Right ventricle myocardium inferior (tissue), 1 donor: ENCODE measurements at regions not wholly inside any gene's neighbourhood (a gene's known extent, or its start where the extent isn't known, plus 50 kb on each side); places are given as distances from the start of the nearest gene placed in this dataset.

Source experiments
- ATAC-seq: fragments of 200-7000 bp; cut with Tn5 transposase; one replicate; pipeline ENCODE4 v1.9.1; 2020; ENCODE audit warnings: mild to moderate bottlenecking, moderate library complexity
- DNase-seq: peaks from one replicate; pipeline ENCODE4 v3.0.0; 2021; ENCODE audit errors: missing footprints
- intact Hi-C: fragments of 100-400 bp; cut with DNase I; formaldehyde crosslinking; loops from one replicate; pipeline ENCODE4 v1.11.0; 2022
- donor health status: DM: no; HTN: yes; CAD: no; lungs with severe emphysema.

- DNase-seq: no peak
- no peak for ATAC-seq
- intact Hi-C loops: no loop called here
Measured at GRCh38 chr6:62683063-62683462, 397.0 kb upstream of the KHDRBS2 start.

- intact Hi-C loops: no loop called here
- no peak for DNase-seq
- ATAC-seq: no peak
Measured at GRCh38 chr6:62681108-62681507, 395.1 kb upstream of the KHDRBS2 start.

- ATAC-seq: no peak
- intact Hi-C loops: no loop called here
- DNase-seq: no peak
Measured at GRCh38 chr6:62672989-62673388, 387.0 kb upstream of the KHDRBS2 start.

GRCh38 chr6:62670490-62671223, 384.6 kb upstream of the KHDRBS2 start:
- no peak for ATAC-seq
- no peak for DNase-seq
- intact Hi-C loops: no loop called here

- DNase-seq: no peak
- intact Hi-C loops: no loop called here
- no peak for ATAC-seq
Measured at GRCh38 chr6:62669831-62670230, 383.8 kb upstream of the KHDRBS2 start.

- intact Hi-C loops: no loop called here
- ATAC-seq (no peak), DNase-seq (no peak)
Measured at GRCh38 chr6:62652692-62653328, 366.8 kb upstream of the KHDRBS2 start.

GRCh38 chr6:62645274-62645673, 359.2 kb upstream of the KHDRBS2 start:
- DNase-seq (no peak), ATAC-seq (no peak)
- intact Hi-C loops: no loop called here

GRCh38 chr6:62640749-62641148, 354.7 kb upstream of the KHDRBS2 start:
- DNase-seq (no peak), ATAC-seq (no peak)
- intact Hi-C loops: no loop called here

- intact Hi-C loops: no loop called here
- ATAC-seq: no peak
- no peak for DNase-seq
Measured at GRCh38 chr6:62626661-62627060, 340.6 kb upstream of the KHDRBS2 start.

- ATAC-seq: no peak
- intact Hi-C loops: no loop called here
- no peak for DNase-seq
Measured at GRCh38 chr6:62623846-62624532, 338.0 kb upstream of the KHDRBS2 start.

GRCh38 chr6:62615366-62616015, 329.5 kb upstream of the KHDRBS2 start:
- intact Hi-C loops: no loop called here
- DNase-seq (no peak), ATAC-seq (no peak)

GRCh38 chr6:62614442-62614841, 328.4 kb upstream of the KHDRBS2 start:
- intact Hi-C loops: no loop called here
- DNase-seq: no peak
- no peak for ATAC-seq

GRCh38 chr6:62613928-62614327, 327.9 kb upstream of the KHDRBS2 start:
- ATAC-seq: no peak
- DNase-seq: no peak
- intact Hi-C loops: no loop called here

- intact Hi-C loops: no loop called here
- no peak for DNase-seq
- no peak for ATAC-seq
Measured at GRCh38 chr6:62612471-62612870, 326.4 kb upstream of the KHDRBS2 start.

GRCh38 chr6:62570372-62570771, 284.3 kb upstream of the KHDRBS2 start:
- DNase-seq: no peak
- intact Hi-C loops: no loop called here
- ATAC-seq: no peak

GRCh38 chr6:62541502-62541901, 255.5 kb upstream of the KHDRBS2 start:
- ATAC-seq (no peak), DNase-seq (no peak)
- intact Hi-C loops: no loop called here

- DNase-seq: no peak
- intact Hi-C loops: no loop called here
- ATAC-seq: no peak
Measured at GRCh38 chr6:62530985-62531384, 245.0 kb upstream of the KHDRBS2 start.

- DNase-seq (no peak), ATAC-seq (no peak)
- intact Hi-C loops: no loop called here
Measured at GRCh38 chr6:62528894-62529526, 243.0 kb upstream of the KHDRBS2 start.

GRCh38 chr6:62523630-62524029, 237.6 kb upstream of the KHDRBS2 start:
- intact Hi-C loops: no loop called here
- ATAC-seq: no peak
- DNase-seq: no peak
